SK-N-MC (cell line): ENCODE measurements at regions not wholly inside any gene's neighbourhood (a gene's known extent, or its start where the extent isn't known, plus 50 kb on each side); places are given as distances from the start of the nearest gene placed in this dataset.

Experiments
- DNase-seq: peaks from one replicate; pipeline ENCODE4 v3.0.0-alpha.2; 2011; ENCODE audit warnings: low read depth, low spot score
- H3K27ac ChIP-seq: fragments of 200-600 bp; sonication (generic); 2 replicates; pipeline ENCODE4 v1.5.1; 2016; ENCODE audit warnings: mixed run types
- H3K36me3 ChIP-seq: fragments of 200-600 bp; sonication (generic); 2 replicates; pipeline ENCODE4 v1.6.1; 2017; ENCODE audit warnings: antibody characterized with exemption, low read length, mixed read lengths; ENCODE audit not compliant: insufficient read depth
- H3K4me3 ChIP-seq: fragments of 200-600 bp; sonication (generic); 2 replicates; pipeline ENCODE4 v1.5.1; 2016
- H3K9ac ChIP-seq: fragments of 200-600 bp; sonication (generic); 2 replicates; pipeline ENCODE4 v1.8.0; 2017; ENCODE audit warnings: mixed run types, mixed read lengths; ENCODE audit not compliant: insufficient read length
- H3K9me3 ChIP-seq: fragments of 200-600 bp; sonication (generic); 2 replicates; pipeline ENCODE4 v1.6.1; 2017; ENCODE audit warnings: low read depth, mild to moderate bottlenecking, antibody characterized with exemption, low read length, moderate library complexity, mixed read lengths
- EZH2 ChIP-seq: fragments of 200-600 bp; sonication (generic); IDR thresholded peaks from one replicate; pipeline ENCODE4 v1.6.1; 2017; ENCODE audit warnings: antibody characterized with exemption
- FOXP2 ChIP-seq: optimal IDR thresholded peaks from 2 replicates; pipeline ENCODE3; 2011; ENCODE audit warnings: mild to moderate bottlenecking, moderate library complexity; ENCODE audit not compliant: insufficient read depth; ENCODE audit errors: extremely low read length, control extremely low read depth
- POLR2AphosphoS5 ChIP-seq: IDR thresholded peaks from 2 replicates; pipeline ENCODE4 v1.6.1; 2012; ENCODE audit warnings: mild to moderate bottlenecking, low read depth, low read length, borderline replicate concordance

GRCh38 chr6:134731615-134732014 is 218.3 kb downstream of the ALDH8A1 start:
- no peak for DNase-seq
- Histone ChIP-seq H3K9ac (no peak overlapping the region), H3K9me3 (no peaks in the 10 kb centered on the region), H3K27ac (no peak overlapping the region), H3K4me3 (no peak overlapping the region), H3K36me3 (no peaks in the 10 kb centered on the region)
- TF ChIP-seq POLR2AphosphoS5, result no peak
- TF ChIP-seq EZH2, result no peak
- TF ChIP-seq FOXP2, result no peak

- DNase-seq, result no peak
- TF ChIP-seq EZH2 (no peak), POLR2AphosphoS5 (no peak), FOXP2 (no peak)
- Histone ChIP-seq H3K4me3 (no peak overlapping the region), H3K36me3 (no peaks in the 10 kb centered on the region), H3K9me3 (no peaks in the 10 kb centered on the region), H3K27ac (no peak overlapping the region), H3K9ac (no peak overlapping the region)
Observed at GRCh38 chr6:134730013-134730412, 219.9 kb downstream of the ALDH8A1 start.

GRCh38 chr6:134729561-134729960 is 220.3 kb downstream of the ALDH8A1 start:
- H3K36me3 ChIP-seq, result no peaks in the 10 kb centered on the region
- no peak overlapping the region for H3K4me3 ChIP-seq
- no peaks in the 10 kb centered on the region for H3K9me3 ChIP-seq
- TF ChIP-seq FOXP2 (no peak), EZH2 (no peak), POLR2AphosphoS5 (no peak)
- H3K27ac ChIP-seq, result no peak overlapping the region
- no peak overlapping the region for H3K9ac ChIP-seq
- no peak for DNase-seq

- Histone ChIP-seq H3K9ac (no peak overlapping the region), H3K36me3 (no peaks in the 10 kb centered on the region), H3K27ac (no peak overlapping the region), H3K4me3 (no peak overlapping the region), H3K9me3 (no peaks in the 10 kb centered on the region)
- TF ChIP-seq EZH2 (no peak), POLR2AphosphoS5 (no peak), FOXP2 (no peak)
- no peak for DNase-seq
Observed at GRCh38 chr6:134727081-134727480, 222.8 kb downstream of the ALDH8A1 start.

DNA sequence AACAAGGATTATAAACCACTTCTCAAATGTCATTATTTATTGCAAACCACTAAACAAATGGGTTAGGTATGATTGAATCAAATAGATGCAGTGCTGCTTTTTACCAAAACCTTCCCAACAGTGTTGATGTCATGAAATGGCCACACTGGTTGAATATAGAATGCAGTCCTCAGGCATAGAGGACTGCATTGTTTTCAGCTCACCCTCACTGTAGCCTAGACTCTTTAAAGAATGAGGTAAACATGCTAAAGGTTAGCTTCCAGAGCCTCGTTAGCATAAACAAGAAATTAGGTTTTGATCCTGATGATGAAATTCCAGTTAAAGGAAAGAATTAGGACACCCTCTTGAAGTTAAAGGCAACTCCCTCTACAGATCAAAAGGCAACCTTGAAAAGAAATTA is 224.3 kb downstream of the ALDH8A1 start:
- Histone ChIP-seq H3K4me3 (no peak overlapping the region), H3K9me3 (no peaks in the 10 kb centered on the region), H3K36me3 (no peaks in the 10 kb centered on the region), H3K9ac (no peak overlapping the region), H3K27ac (no peak overlapping the region)
- TF ChIP-seq POLR2AphosphoS5, result no peak
- no peak for TF ChIP-seq FOXP2
- TF ChIP-seq EZH2, result no peak
- no peak for DNase-seq

DNA sequence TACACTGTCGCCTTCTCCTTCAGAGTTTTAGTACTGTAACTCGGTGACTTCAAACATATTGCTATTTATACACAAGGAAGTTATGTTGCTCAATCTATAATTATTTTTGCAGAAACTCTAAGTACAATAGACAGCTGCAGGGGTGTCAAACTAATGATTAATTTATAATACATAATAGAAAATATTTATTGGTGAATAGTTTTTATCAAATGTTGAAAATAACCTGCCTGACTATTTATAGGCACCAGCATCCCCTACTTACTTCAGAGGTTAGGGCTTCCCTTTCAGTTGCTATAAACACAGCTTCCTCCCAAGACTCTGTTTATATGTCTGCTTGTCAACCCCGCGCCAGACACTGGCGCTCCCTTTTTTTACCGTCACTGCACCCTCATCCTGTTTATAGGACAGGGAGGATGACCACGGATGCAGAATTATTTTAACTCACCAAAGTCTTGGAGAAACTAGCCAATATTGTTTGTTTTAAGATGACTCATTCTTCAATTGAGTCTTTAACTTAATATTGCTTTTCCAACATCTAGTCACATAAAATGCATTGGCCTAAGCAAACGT is 225.0 kb downstream of the ALDH8A1 start:
- H3K9me3 ChIP-seq, result no peaks in the 10 kb centered on the region
- no peak for DNase-seq
- no peak for TF ChIP-seq POLR2AphosphoS5
- TF ChIP-seq EZH2, result no peak
- no peak for TF ChIP-seq FOXP2
- no peak overlapping the region for H3K9ac ChIP-seq
- H3K36me3 ChIP-seq, result no peaks in the 10 kb centered on the region
- H3K4me3 ChIP-seq, result no peak overlapping the region
- H3K27ac ChIP-seq, result no peak overlapping the region

GRCh38 chr6:134723081-134723871 is 226.6 kb downstream of the ALDH8A1 start:
- Histone ChIP-seq H3K9me3 (no peaks in the 10 kb centered on the region), H3K36me3 (no peaks in the 10 kb centered on the region), H3K27ac (peak overlapping the region; percentile 99), H3K4me3 (peak overlapping the region; percentile 69), H3K9ac (peak overlapping the region; percentile 73)
- no peak for DNase-seq
- TF ChIP-seq FOXP2 (no peak), POLR2AphosphoS5 (no peak), EZH2 (no peak)

- peak overlapping the region; percentile 99 for H3K27ac ChIP-seq
- H3K9me3 ChIP-seq, result no peaks in the 10 kb centered on the region
- H3K4me3 ChIP-seq, result peak overlapping the region; percentile 69
- peak overlapping the region; percentile 73 for H3K9ac ChIP-seq
- TF ChIP-seq EZH2 (no peak), FOXP2 (no peak), POLR2AphosphoS5 (peak; percentile 39; the same call in 1 of the 2 replicates)
- H3K36me3 ChIP-seq, result no peaks in the 10 kb centered on the region
- DNase-seq, result peak; percentile 77
Observed at GRCh38 chr6:134722200-134722870, 227.6 kb downstream of the ALDH8A1 start.
